Gastrocnemius medialis (tissue), 4 donors: ENCODE measurements at regions not wholly inside any gene's neighbourhood (a gene's known extent, or its start where the extent isn't known, plus 50 kb on each side); places are given as distances from the start of the nearest gene placed in this dataset.

Experiments used
- POLR2A ChIP-seq, 2 donors: fragments of 450-650 bp; IDR thresholded peaks; one replicate each; pipeline ENCODE4 v1.6.1; 2017; ENCODE audit warnings: antibody characterized with exemption in 2 of 2, mild to moderate bottlenecking in 2 of 2, moderate library complexity in 2 of 2
- TF ChIP-seq, protein P1 (sequence below), 5 experiments: fragments of 450-650 bp in 3 of 5; fragments of 200-600 bp in 2 of 5; sonication (generic) in 2 of 5; IDR thresholded peaks in 4 of 5; conservative IDR thresholded peaks in 1 of 5; 1 replicate in 4 of 5; 2 replicates in 1 of 5; pipeline ENCODE4 v1.5.1; 2016 to 2019; ENCODE audit warnings: antibody characterized with exemption in 5 of 5, mild to moderate bottlenecking in 3 of 5, moderate library complexity in 3 of 5

DNA sequence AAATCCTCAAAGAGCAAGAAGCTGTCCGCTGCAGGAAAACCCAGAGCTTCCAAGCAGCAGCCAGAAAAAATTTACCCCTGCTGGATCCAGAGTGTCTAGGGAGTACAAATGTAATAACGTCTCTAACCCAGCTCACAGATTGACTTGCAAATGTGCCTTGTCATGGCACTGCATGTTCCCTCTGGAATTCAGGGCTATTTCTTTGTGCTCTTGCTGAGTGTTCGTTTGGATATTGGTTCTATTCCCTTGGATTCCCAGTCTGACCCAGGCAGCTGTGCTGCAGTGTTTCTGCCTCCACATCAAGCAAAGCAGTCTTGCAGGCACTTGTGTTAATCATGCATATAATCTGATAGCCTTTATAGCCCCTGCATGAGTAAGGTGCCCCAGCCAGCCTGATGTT lies 209.9 kb upstream of the GHITM start:
- no peak for TF ChIP-seq POLR2A (IDR thresholded peaks at IDR 0.05)
- TF ChIP-seq, protein P1, sequence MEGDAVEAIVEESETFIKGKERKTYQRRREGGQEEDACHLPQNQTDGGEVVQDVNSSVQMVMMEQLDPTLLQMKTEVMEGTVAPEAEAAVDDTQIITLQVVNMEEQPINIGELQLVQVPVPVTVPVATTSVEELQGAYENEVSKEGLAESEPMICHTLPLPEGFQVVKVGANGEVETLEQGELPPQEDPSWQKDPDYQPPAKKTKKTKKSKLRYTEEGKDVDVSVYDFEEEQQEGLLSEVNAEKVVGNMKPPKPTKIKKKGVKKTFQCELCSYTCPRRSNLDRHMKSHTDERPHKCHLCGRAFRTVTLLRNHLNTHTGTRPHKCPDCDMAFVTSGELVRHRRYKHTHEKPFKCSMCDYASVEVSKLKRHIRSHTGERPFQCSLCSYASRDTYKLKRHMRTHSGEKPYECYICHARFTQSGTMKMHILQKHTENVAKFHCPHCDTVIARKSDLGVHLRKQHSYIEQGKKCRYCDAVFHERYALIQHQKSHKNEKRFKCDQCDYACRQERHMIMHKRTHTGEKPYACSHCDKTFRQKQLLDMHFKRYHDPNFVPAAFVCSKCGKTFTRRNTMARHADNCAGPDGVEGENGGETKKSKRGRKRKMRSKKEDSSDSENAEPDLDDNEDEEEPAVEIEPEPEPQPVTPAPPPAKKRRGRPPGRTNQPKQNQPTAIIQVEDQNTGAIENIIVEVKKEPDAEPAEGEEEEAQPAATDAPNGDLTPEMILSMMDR (IDR thresholded peaks at IDR 0.05 in 4 of 5, conservative IDR thresholded peaks at IDR 0.05 in 1 of 5) = no peak
